ENCODE measurements at regions not wholly inside any gene's neighbourhood (a gene's known extent, or its start where the extent isn't known, plus 50 kb on each side); places are given as distances from the start of the nearest gene placed in this dataset.

- no peak for DNase-seq
Observed at GRCh38 chr4:125444166-125444565, 129.4 kb downstream of the FAT4 start.

GRCh38 chr4:125445525-125445924 is 130.8 kb downstream of the FAT4 start:
- no peak for DNase-seq

- no peak for DNase-seq
Observed at GRCh38 chr4:125447551-125448290, 133.0 kb downstream of the FAT4 start.

GRCh38 chr4:125456075-125456474 is 141.3 kb downstream of the FAT4 start:
- DNase-seq, result no peak

GRCh38 chr4:125459531-125459930 is 144.8 kb downstream of the FAT4 start:
- no peak for DNase-seq

- no peak for DNase-seq
Observed at GRCh38 chr4:125461676-125462363, 147.1 kb downstream of the FAT4 start.

GRCh38 chr4:125464146-125464545 is 149.4 kb downstream of the FAT4 start:
- DNase-seq, result no peak

GRCh38 chr4:125481334-125482045 is 166.7 kb downstream of the FAT4 start:
- no peak for DNase-seq

GRCh38 chr4:125482822-125483221 is 168.1 kb downstream of the FAT4 start:
- DNase-seq, result no peak

- DNase-seq, result no peak
Observed at GRCh38 chr4:125483278-125483677, 168.5 kb downstream of the FAT4 start.

- no peak for DNase-seq
Observed at GRCh38 chr4:125484912-125485311, 170.2 kb downstream of the FAT4 start.

GRCh38 chr4:125486351-125486750 is 171.6 kb downstream of the FAT4 start:
- no peak for DNase-seq

GRCh38 chr4:125489952-125490690 is 175.4 kb downstream of the FAT4 start:
- no peak for DNase-seq

- no peak for DNase-seq
Observed at GRCh38 chr4:125492957-125493356, 178.2 kb downstream of the FAT4 start.

GRCh38 chr4:125497861-125498260 is 183.1 kb downstream of the FAT4 start:
- no peak for DNase-seq

- no peak for DNase-seq
Observed at GRCh38 chr4:125498981-125499380, 184.2 kb downstream of the FAT4 start.

GRCh38 chr4:125501090-125501489 is 186.3 kb downstream of the FAT4 start:
- DNase-seq, result no peak

GRCh38 chr4:125501568-125501967 is 186.8 kb downstream of the FAT4 start:
- DNase-seq, result no peak

- DNase-seq, result no peak
Observed at GRCh38 chr4:125505621-125506020, 190.9 kb downstream of the FAT4 start.

GRCh38 chr4:125507141-125507540 is 192.4 kb downstream of the FAT4 start:
- no peak for DNase-seq

- no peak for DNase-seq
Observed at GRCh38 chr4:125511715-125512114, 197.0 kb downstream of the FAT4 start.

- DNase-seq, result no peak
Observed at GRCh38 chr4:125515016-125515415, 200.3 kb downstream of the FAT4 start.

GRCh38 chr4:125517831-125518230 is 203.1 kb downstream of the FAT4 start:
- DNase-seq, result no peak

Data from T1000 (cell line).